GM23248 (cell line): ENCODE measurements at regions not wholly inside any gene's neighbourhood (a gene's known extent, or its start where the extent isn't known, plus 50 kb on each side); places are given as distances from the start of the nearest gene placed in this dataset.

Experiments
- EZH2 ChIP-seq: fragments of 200-600 bp; sonication (generic); IDR thresholded peaks from 2 replicates; pipeline ENCODE4 v1.6.1; 2018; ENCODE audit warnings: antibody characterized with exemption, mild to moderate bottlenecking; ENCODE audit not compliant: insufficient read depth, poor library complexity, severe bottlenecking
- EZH2phosphoT487 ChIP-seq: fragments of 200-600 bp; sonication (generic); IDR thresholded peaks from 2 replicates; pipeline ENCODE4 v1.6.1; 2018; ENCODE audit warnings: antibody characterized with exemption, moderate library complexity, mild to moderate bottlenecking, low read depth; ENCODE audit not compliant: insufficient read depth

DNA sequence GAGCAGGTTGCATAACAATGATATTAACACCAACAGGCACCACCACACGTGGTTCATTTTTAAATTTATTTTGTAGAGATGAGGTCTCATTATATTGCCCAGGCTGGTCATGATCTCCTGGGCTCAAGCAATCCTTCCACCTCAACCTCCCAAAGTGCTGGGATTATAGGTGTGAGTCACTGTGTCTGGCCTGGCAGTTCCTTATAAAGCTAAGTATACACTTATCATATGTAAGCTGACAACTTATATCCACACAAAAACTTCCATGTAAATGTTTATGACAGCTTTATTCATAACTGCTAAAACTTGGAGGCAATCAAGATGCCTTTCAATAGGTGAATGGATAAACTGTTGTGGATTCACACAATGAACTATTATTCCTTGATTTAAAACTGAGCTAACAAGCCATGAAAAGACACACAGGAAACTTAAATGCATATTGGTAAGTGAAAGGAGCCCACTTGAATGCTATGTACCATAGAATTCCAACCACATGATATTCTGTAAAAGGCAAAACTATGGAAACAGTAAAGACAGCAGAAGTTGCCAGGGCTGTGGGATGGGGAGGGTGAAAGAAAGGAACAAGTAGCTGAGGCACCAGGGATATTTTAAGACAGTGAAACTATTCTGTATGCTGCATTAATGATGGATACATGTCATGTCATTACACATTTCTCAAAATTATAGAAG is 156.5 kb upstream of the KCNJ18 start:
- no peak for TF ChIP-seq EZH2
- no peak for TF ChIP-seq EZH2phosphoT487
